Tibial artery (tissue), 4 donors: ENCODE measurements at regions not wholly inside any gene's neighbourhood (a gene's known extent, or its start where the extent isn't known, plus 50 kb on each side); places are given as distances from the start of the nearest gene placed in this dataset.

Experiments used
- DNase-seq, 2 donors: peaks; one replicate each; pipeline ENCODE4 v3.0.0-alpha.2; 2019
- H3K27ac ChIP-seq, 2 donors: fragments of 200-600 bp; sonication (generic) in 1 of 2; 1 replicate in 1 of 2; 2 replicates in 1 of 2; pipeline ENCODE4 v1.5.1; 2018 to 2019; ENCODE audit warnings: mild to moderate bottlenecking in 1 of 2
- H3K27me3 ChIP-seq, 2 donors: fragments of 200-600 bp; sonication (generic) in 1 of 2; one replicate each; pipeline versions ENCODE4 v1.5.1 to v1.6.0; 2016 to 2019
- H3K36me3 ChIP-seq, 3 donors: fragments of 200-600 bp; sonication (generic) in 2 of 3; one replicate each; pipeline ENCODE4 v1.5.1; 2016 to 2019; ENCODE audit warnings: mild to moderate bottlenecking in 2 of 3
- H3K4me1 ChIP-seq, 4 donors: fragments of 200-600 bp; sonication (generic) in 2 of 4; 1 replicate in 3 of 4; 2 replicates in 1 of 4; pipeline ENCODE4 v1.5.1; 2016 to 2019
- H3K4me3 ChIP-seq, 2 donors: fragments of 200-600 bp; sonication (generic) in 1 of 2; 1 replicate in 1 of 2; 2 replicates in 1 of 2; pipeline ENCODE4 v1.5.1; 2018 to 2019; ENCODE audit warnings: mild to moderate bottlenecking in 2 of 2
- H3K9me3 ChIP-seq, 3 donors: fragments of 200-600 bp; sonication (generic) in 1 of 3; one replicate each; pipeline ENCODE4 v1.5.1; 2016 to 2019
- CTCF ChIP-seq, 2 experiments: fragments of 200-600 bp in 1 of 2; fragments of 450-650 bp in 1 of 2; IDR thresholded peaks; one replicate each; pipeline ENCODE4 v1.5.1; 2017 to 2019; ENCODE audit warnings: antibody characterized with exemption in 2 of 2, mild to moderate bottlenecking in 1 of 2, moderate library complexity in 1 of 2
- intact Hi-C: fragments of 100-400 bp; cut with DNase I; formaldehyde crosslinking; loops from one replicate; pipeline ENCODE4 v1.15.0; 2023; ENCODE audit warnings: low total_unique reads

- H3K27ac ChIP-seq = no peak overlapping the region
- H3K4me3 ChIP-seq = no peak overlapping the region
- H3K36me3 ChIP-seq = no peaks in the 10 kb centered on the region
- no peaks in the 10 kb centered on the region for H3K27me3 ChIP-seq
- no peaks in the 10 kb centered on the region for H3K9me3 ChIP-seq
- no peaks in the 10 kb centered on the region for H3K4me1 ChIP-seq
- intact Hi-C loops = no loop called here
- no peak for DNase-seq
- no peak for TF ChIP-seq CTCF (IDR thresholded peaks at IDR 0.05)
Measured at GRCh38 chr12:75738486-75738885, 227.1 kb upstream of the KRR1 start.

- no peak for DNase-seq
- no peak for TF ChIP-seq CTCF (IDR thresholded peaks at IDR 0.05)
- intact Hi-C loops = no loop called here
- Histone ChIP-seq H3K27ac (no peak overlapping the region), H3K36me3 (no peaks in the 10 kb centered on the region), H3K4me1 (no peaks in the 10 kb centered on the region), H3K9me3 (no peaks in the 10 kb centered on the region), H3K27me3 (no peaks in the 10 kb centered on the region), H3K4me3 (no peak overlapping the region)
Measured at GRCh38 chr12:75735853-75736252, 224.4 kb upstream of the KRR1 start.

GRCh38 chr12:75728826-75729225 is 217.4 kb upstream of the KRR1 start:
- peaks cover 0 to 5% (median 0%) of the 10 kb centered on the region in 4 donors for H3K4me1 ChIP-seq
- H3K27me3 ChIP-seq = no peaks in the 10 kb centered on the region
- no peak overlapping the region for H3K4me3 ChIP-seq
- H3K36me3 ChIP-seq = no peaks in the 10 kb centered on the region
- no peak for DNase-seq
- TF ChIP-seq CTCF (IDR thresholded peaks at IDR 0.05) = no peak
- intact Hi-C loops = no loop called here
- no peaks in the 10 kb centered on the region for H3K9me3 ChIP-seq
- H3K27ac ChIP-seq = no peak overlapping the region

- intact Hi-C loops = no loop called here
Measured at GRCh38 chr12:75727577-75727976, 216.2 kb upstream of the KRR1 start.

GRCh38 chr12:75725521-75726111 is 214.2 kb upstream of the KRR1 start:
- Histone ChIP-seq H3K27ac (no peak overlapping the region), H3K9me3 (no peaks in the 10 kb centered on the region), H3K4me1 (peaks cover 0 to 22% (median 10%) of the 10 kb centered on the region in 4 donors), H3K4me3 (no peak overlapping the region), H3K36me3 (no peaks in the 10 kb centered on the region), H3K27me3 (no peaks in the 10 kb centered on the region)
- intact Hi-C loops = no loop called here
- DNase-seq = no peak
- TF ChIP-seq CTCF (IDR thresholded peaks at IDR 0.05) = no peak

More at GRCh38 chr12:75727577-75727976, 216.2 kb upstream of the KRR1 start:
- no peak overlapping the region for H3K27ac ChIP-seq
- H3K4me3 ChIP-seq = no peak overlapping the region
- TF ChIP-seq CTCF (IDR thresholded peaks at IDR 0.05) = no peak
- H3K4me1 ChIP-seq = peaks cover 0 to 10% (median 4%) of the 10 kb centered on the region in 4 donors
- no peaks in the 10 kb centered on the region for H3K27me3 ChIP-seq
- DNase-seq = no peak
- no peaks in the 10 kb centered on the region for H3K9me3 ChIP-seq
- H3K36me3 ChIP-seq = no peaks in the 10 kb centered on the region

- no peaks in the 10 kb centered on the region for H3K9me3 ChIP-seq
- no peaks in the 10 kb centered on the region for H3K36me3 ChIP-seq
- intact Hi-C loops = no loop called here
- no peaks in the 10 kb centered on the region for H3K27me3 ChIP-seq
- H3K4me3 ChIP-seq = no peak overlapping the region
- TF ChIP-seq CTCF (IDR thresholded peaks at IDR 0.05) = no peak
- H3K27ac ChIP-seq = no peak overlapping the region
- H3K4me1 ChIP-seq = peaks cover 0 to 22% (median 10%) of the 10 kb centered on the region in 4 donors
- no peak for DNase-seq
Measured at GRCh38 chr12:75724928-75725312, 213.5 kb upstream of the KRR1 start.
